ENCODE measurements at regions not wholly inside any gene's neighbourhood (a gene's known extent, or its start where the extent isn't known, plus 50 kb on each side); places are given as distances from the start of the nearest gene placed in this dataset.

DNA sequence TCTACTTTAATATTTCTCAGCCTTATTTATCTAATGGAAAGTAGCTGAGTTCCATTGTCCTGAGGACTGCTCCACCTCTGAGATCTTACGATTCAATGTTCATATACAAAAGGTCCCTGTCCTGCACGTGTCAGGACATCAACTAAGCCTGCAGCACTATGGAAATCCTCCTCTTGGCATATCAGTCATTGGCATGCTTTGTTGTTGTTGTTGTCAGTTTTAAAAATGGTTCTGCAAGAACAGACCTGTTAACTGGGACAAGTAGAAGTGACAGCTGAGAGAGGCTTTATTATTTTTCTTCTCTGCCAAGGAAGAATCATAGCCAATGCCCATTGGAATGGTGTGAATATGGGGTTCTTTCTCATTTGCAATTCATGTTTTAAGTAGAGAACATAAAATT lies 450.1 kb upstream of the PKDCC start:
- no peak for DNase-seq (ENCODE audit: low read depth)

GRCh38 chr2:41598161-41598894 lies 449.5 kb upstream of the PKDCC start:
- DNase-seq (ENCODE audit: low read depth) = peak; percentile 54

DNA sequence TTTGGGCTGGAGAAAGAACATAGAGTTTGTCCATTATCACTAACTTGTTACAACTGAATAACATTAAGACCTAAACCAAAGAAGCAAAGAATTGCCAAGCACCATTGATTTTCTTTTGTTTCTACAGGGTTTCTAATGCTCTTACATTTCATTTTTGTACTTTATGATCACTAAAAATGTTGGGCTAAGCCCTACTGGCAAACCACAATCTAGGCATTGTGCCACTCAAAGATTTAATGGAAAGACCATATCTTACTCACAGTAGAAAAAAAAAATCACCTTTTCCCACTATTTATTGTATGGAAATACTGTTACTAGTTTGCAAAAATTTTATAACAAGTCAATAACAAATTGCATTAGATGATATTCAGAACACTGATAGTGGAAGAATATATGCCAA lies 447.4 kb upstream of the PKDCC start:
- no peak for DNase-seq (ENCODE audit: low read depth)

DNA sequence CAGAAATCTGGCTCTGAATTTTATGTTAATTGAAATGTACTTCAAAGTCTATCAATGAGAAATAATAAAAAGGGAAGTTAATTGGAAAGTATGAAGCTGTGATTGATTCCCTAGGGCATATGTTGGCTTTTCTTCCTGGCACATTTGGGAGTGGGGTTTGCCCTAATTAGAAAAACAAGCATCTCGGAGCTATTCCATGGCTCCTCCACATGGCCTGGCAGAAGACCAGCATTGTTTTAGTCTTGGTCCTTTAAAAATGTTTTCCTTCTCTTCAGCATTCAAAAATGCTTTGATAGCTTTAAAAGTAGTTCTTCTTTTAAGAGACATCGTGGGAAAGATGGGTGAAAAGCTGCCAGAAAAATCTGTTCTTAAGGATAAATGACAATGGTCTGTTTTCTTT lies 445.5 kb upstream of the PKDCC start:
- DNase-seq (ENCODE audit: low read depth) = no peak

DNA sequence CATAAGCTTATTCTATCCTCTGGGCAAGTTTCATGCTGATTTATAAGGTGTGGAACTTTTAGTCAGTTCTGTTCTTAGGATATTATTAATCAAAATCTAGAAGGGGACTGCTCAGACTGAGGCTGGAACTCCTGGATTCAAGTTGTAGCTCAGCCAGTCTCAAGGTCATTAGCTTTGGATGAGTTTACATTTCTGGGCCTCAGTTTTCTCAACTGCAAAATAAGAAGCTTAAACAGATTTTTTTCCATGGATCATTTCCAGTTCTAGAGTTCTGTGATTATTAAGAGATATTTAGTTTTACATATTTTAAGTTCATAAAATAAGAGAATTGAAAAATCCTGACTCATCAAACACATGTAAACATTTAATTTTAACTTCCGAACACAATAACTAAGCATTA lies 442.5 kb upstream of the PKDCC start:
- DNase-seq (ENCODE audit: low read depth) = no peak

DNA sequence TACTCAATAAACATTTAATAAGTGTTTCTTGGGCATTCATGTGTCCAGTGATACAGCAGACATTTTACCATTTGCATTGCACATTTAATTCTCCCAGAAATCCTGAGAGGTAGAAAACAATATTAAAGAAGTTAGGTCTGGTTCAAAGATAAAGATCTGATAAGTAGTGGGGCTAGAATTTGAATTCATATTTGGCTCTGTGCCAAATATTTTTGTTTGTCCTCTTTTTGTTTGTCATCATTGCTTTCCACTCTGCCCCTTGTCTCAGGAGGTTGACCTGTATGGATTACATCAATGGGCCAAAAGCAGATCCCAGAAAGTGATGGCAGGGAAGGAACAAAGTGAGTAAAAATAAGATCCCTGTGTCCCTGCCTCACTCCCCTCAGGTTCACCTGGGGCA lies 441.9 kb upstream of the PKDCC start:
- DNase-seq (ENCODE audit: low read depth) = no peak

- DNase-seq (ENCODE audit: low read depth) = peak; percentile 48
Observed at GRCh38 chr2:41610501-41611190, 437.2 kb upstream of the PKDCC start.

GRCh38 chr2:41618754-41619153 lies 429.1 kb upstream of the PKDCC start:
- no peak for DNase-seq (ENCODE audit: low read depth)

- no peak for DNase-seq (ENCODE audit: low read depth)
Observed at GRCh38 chr2:41621095-41621494, 426.7 kb upstream of the PKDCC start.

GRCh38 chr2:41621563-41621962 lies 426.3 kb upstream of the PKDCC start:
- DNase-seq (ENCODE audit: low read depth) = no peak

- DNase-seq (ENCODE audit: low read depth) = no peak
Observed at GRCh38 chr2:41622301-41622700, 425.5 kb upstream of the PKDCC start.

DNA sequence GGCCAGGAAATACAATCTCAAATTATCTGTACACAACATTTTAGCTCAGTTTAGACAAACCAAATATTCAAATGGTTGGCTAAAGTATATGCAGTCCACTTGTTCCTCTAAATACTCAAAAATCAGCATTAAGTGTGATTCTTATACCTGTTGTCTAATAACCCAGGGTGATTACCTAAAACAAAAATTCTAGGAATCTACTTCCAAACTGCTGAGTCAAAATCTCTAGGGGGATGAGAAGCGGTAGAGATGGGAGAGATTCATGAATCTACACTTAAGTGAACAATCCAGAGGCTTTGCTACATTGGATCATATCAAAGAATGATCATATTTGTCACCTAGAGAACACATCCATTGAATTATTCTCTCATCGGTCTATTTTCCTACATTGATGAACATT lies 420.9 kb upstream of the PKDCC start:
- DNase-seq (ENCODE audit: low read depth) = no peak

GRCh38 chr2:41634686-41635085 lies 413.1 kb upstream of the PKDCC start:
- DNase-seq (ENCODE audit: low read depth) = no peak

DNA sequence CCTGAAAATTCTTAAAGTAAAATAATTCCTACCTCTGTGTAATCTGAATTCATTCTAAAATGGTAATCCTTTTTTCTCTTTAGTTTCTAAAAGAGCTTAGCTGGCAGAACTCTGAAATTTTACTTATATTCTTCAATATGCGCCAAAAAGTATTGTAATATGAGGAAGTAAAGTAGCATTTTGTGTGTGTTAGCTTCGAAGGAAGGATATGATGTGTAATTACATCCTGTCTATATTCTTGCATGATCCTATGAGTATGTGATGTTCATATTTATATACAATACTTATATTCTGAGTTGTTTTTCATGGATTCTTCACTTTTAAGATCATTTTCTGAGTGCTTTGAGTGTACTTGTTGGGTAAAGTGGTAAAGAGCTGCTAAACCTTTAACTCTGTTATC lies 402.9 kb upstream of the PKDCC start:
- no peak for DNase-seq (ENCODE audit: low read depth)

DNA sequence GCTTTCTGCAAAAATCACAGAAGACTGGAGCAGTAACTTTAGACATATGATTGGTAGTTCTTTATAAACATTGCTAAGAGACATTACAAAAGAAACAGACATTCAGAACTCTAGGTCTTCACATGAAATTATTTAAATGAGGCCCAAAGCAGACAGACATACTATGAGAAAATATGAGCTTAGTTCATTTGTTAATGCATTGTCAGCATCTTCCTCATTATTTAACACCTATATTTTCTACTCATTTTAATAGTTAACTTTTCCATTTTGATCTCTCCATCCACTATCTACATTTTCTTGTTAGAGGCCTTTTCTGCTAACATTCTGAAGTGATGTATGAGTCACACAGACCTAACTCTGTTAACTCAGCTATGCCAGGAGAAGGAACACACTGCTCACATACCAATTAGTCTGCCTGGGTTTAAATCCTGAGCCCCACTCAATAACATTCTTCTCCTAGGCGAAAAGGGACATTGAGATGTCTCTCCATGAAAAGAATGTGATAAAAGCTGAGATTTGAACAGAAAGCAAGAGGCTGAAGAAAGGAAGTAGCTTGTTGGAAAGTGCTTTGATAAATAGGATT lies 400.3 kb upstream of the PKDCC start:
- peak; percentile 8 for DNase-seq (ENCODE audit: low read depth)

GRCh38 chr2:41657226-41657625 lies 390.6 kb upstream of the PKDCC start:
- no peak for DNase-seq (ENCODE audit: low read depth)

DNA sequence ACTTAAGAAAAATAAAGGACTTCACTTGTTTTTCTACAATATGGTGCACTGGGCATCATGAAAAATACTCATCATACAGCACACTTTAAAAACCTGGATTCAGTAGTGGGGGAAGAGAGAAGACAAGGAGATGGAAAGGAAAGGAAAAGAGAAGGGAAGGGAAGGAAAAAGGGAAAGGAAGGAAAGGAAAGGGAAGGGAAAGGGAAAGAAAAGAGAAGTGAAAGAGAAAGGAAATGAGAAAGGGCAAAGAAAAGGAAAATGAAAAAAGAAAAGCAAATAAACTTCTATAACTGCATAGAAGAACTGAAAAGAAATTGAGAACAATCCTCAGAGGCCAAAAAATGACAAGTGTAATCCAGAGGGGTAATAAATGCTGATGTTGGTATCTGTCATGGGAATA lies 388.1 kb upstream of the PKDCC start:
- no peak for DNase-seq (ENCODE audit: low read depth)

DNA sequence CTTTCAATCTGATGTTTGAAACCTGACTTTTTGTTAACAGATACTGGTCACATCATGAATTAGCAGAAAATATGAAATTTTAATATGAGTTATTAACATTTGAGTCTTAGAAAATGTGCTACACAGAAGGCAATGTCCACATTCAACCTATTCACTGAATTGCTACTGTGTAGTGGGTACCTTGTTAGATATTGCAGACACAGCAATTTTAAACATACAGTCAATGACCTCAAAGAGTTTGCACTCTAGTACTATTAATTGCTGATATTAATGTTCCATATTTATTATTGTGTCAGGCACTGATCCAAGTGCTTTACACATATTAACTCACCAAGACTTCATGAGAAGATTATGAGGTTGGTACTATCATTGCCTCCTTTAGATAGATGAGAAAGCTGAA lies 385.4 kb upstream of the PKDCC start:
- DNase-seq (ENCODE audit: low read depth) = no peak

GRCh38 chr2:41663056-41663455 lies 384.8 kb upstream of the PKDCC start:
- no peak for DNase-seq (ENCODE audit: low read depth)

- no peak for DNase-seq (ENCODE audit: low read depth)
Observed at GRCh38 chr2:41668529-41668928, 379.3 kb upstream of the PKDCC start.

- no peak for DNase-seq (ENCODE audit: low read depth)
Observed at GRCh38 chr2:41678639-41679038, 369.2 kb upstream of the PKDCC start.

DNA sequence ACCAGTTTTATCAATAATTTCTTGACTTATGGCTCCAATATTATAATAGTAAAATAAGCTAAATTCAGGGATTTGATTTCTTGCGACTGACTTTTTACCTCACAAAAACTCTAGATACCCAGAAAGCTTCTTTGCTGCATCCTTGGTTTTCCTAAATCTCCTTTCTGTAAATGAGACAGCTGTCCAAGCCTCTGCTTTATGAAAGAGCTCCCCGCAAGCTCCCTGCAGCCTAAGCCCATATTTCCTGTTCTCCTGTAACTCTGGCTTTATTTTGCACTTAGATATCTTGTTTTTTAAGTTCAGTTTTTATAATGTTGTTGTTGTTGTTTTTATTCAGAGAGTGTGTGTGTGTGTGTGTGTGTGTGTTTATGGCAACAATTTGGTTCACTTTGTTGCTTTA lies 361.7 kb upstream of the PKDCC start:
- DNase-seq (ENCODE audit: low read depth) = no peak

DNA sequence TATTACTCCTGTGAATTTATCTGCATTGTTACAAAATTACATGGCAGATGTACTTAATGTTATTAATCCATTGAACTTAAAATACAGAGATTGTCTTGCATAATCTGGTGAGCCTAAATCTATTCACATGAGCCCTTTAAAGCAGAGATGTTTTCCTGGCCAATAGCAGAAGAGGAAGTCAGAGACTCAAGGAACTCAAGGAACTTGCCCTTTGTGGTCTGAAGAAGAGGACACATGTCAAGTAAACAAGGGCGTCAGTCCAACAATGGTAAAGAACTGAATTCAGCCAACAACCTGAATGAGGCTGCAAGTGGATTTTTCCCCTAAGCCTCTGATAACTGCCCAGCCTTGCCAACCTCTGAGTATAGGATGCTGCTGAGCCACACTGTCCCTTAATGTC lies 356.3 kb upstream of the PKDCC start:
- DNase-seq (ENCODE audit: low read depth) = no peak

All from iris pigment epithelial cell (primary cell).